Loucy (cell line): ENCODE measurements at regions not wholly inside any gene's neighbourhood (a gene's known extent, or its start where the extent isn't known, plus 50 kb on each side); places are given as distances from the start of the nearest gene placed in this dataset.

Experiments
- H2AFZ ChIP-seq: fragments of 200-600 bp; sonication (generic); 2 replicates; pipeline ENCODE4 v1.6.0; 2016; ENCODE audit warnings: antibody characterized with exemption, mild to moderate bottlenecking, low read length, moderate library complexity
- H3F3A ChIP-seq: fragments of 200-600 bp; 2 replicates; pipeline ENCODE4 v1.6.0; 2016; ENCODE audit warnings: antibody characterized with exemption, low read depth, mild to moderate bottlenecking
- H3K27me3 ChIP-seq: fragments of 200-600 bp; sonication (generic); 2 replicates; pipeline ENCODE4 v1.6.1; 2014; ENCODE audit warnings: low read length, mild to moderate bottlenecking; ENCODE audit not compliant: insufficient read depth, poor library complexity, severe bottlenecking
- H3K36me3 ChIP-seq: fragments of 200-600 bp; sonication (generic); 2 replicates; pipeline ENCODE4 v1.6.1; 2016; ENCODE audit warnings: low read length; ENCODE audit not compliant: insufficient read depth
- H3K4me1 ChIP-seq: fragments of 200-600 bp; sonication (generic); 2 replicates; pipeline ENCODE4 v1.5.1; 2014; ENCODE audit warnings: low read length, mild to moderate bottlenecking; ENCODE audit not compliant: insufficient read depth, poor library complexity, severe bottlenecking
- H3K4me2 ChIP-seq: fragments of 200-600 bp; sonication (generic); 2 replicates; pipeline ENCODE4 v1.6.0; 2014; ENCODE audit warnings: antibody characterized with exemption, low read length, low read depth, mild to moderate bottlenecking; ENCODE audit not compliant: poor library complexity, severe bottlenecking
- H3K4me3 ChIP-seq: fragments of 200-600 bp; sonication (generic); 2 replicates; pipeline ENCODE4 v1.5.1; 2014; ENCODE audit warnings: low read length, mild to moderate bottlenecking, mixed read lengths; ENCODE audit not compliant: poor library complexity, severe bottlenecking
- H3K79me2 ChIP-seq: fragments of 200-600 bp; sonication (generic); 2 replicates; pipeline ENCODE4 v1.6.1; 2014; ENCODE audit warnings: low read length; ENCODE audit not compliant: insufficient read depth
- H3K9ac ChIP-seq: fragments of 200-600 bp; sonication (generic); 2 replicates; pipeline ENCODE4 v1.6.0; 2014; ENCODE audit warnings: mild to moderate bottlenecking, low read depth, low read length, moderate library complexity; ENCODE audit not compliant: poor library complexity, severe bottlenecking
- H3K9me2 ChIP-seq: fragments of 200-600 bp; sonication (generic); replicated peaks from 2 replicates; pipeline ENCODE4 v1.6.1; 2016; ENCODE audit warnings: low read depth, low read length, mixed read lengths
- H3K9me3 ChIP-seq: fragments of 200-600 bp; sonication (generic); 2 replicates; pipeline ENCODE4 v1.6.1; 2014; ENCODE audit warnings: mild to moderate bottlenecking, antibody characterized with exemption, low read length, low read depth; ENCODE audit not compliant: insufficient read depth
- H4K20me1 ChIP-seq: fragments of 200-600 bp; sonication (generic); 2 replicates; pipeline ENCODE4 v1.6.0; 2014; ENCODE audit warnings: antibody characterized with exemption, low read length, mild to moderate bottlenecking; ENCODE audit not compliant: insufficient read depth, poor library complexity, severe bottlenecking
- EZH2phosphoT487 ChIP-seq: fragments of 200-600 bp; IDR thresholded peaks from 2 replicates; pipeline ENCODE4 v1.6.1; 2018; ENCODE audit warnings: antibody characterized with exemption, mild to moderate bottlenecking, moderate library complexity, borderline replicate concordance
- TF ChIP-seq, protein P1 (sequence below): fragments of 200-600 bp; sonication (generic); conservative IDR thresholded peaks from 2 replicates; pipeline ENCODE4 v1.5.1; 2014; ENCODE audit warnings: mild to moderate bottlenecking, antibody characterized with exemption, low read length

DNA sequence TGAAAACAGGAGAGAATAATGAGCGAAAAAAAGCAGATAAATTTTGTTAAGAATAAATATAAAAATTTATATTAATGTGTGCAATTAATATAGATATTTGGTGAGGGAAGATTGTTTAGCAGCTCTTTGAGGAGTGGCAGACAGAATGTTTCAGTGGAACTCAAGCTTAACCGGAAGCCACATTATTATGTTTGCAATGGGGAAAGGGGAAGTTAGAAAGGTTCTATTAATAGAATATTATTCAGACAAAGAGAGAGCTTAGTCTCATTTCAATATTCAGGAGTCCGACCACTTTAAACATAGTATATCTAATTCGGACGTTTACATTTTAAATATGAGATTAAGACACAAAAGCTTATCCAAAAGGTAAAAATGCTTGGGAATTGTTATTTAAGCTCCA is 81.6 kb upstream of the KHDRBS2 start:
- Histone ChIP-seq H3K79me2 (no peaks in the 10 kb centered on the region), H3K4me1 (no peaks in the 10 kb centered on the region), H3K36me3 (no peaks in the 10 kb centered on the region), H3F3A (no peaks in the 10 kb centered on the region), H3K9me3 (no peaks in the 10 kb centered on the region), H3K4me2 (no peak overlapping the region), H3K9me2 (no peaks in the 10 kb centered on the region), H2AFZ (no peak overlapping the region), H3K9ac (no peak overlapping the region), H4K20me1 (no peaks in the 10 kb centered on the region), H3K4me3 (no peak overlapping the region), H3K27me3 (no peaks in the 10 kb centered on the region)
- no peak for TF ChIP-seq EZH2phosphoT487
- TF ChIP-seq, protein P1, sequence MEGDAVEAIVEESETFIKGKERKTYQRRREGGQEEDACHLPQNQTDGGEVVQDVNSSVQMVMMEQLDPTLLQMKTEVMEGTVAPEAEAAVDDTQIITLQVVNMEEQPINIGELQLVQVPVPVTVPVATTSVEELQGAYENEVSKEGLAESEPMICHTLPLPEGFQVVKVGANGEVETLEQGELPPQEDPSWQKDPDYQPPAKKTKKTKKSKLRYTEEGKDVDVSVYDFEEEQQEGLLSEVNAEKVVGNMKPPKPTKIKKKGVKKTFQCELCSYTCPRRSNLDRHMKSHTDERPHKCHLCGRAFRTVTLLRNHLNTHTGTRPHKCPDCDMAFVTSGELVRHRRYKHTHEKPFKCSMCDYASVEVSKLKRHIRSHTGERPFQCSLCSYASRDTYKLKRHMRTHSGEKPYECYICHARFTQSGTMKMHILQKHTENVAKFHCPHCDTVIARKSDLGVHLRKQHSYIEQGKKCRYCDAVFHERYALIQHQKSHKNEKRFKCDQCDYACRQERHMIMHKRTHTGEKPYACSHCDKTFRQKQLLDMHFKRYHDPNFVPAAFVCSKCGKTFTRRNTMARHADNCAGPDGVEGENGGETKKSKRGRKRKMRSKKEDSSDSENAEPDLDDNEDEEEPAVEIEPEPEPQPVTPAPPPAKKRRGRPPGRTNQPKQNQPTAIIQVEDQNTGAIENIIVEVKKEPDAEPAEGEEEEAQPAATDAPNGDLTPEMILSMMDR = no peak

GRCh38 chr6:62362097-62362496 is 76.1 kb upstream of the KHDRBS2 start:
- H3K36me3 ChIP-seq = no peaks in the 10 kb centered on the region
- no peak overlapping the region for H3K4me3 ChIP-seq
- H2AFZ ChIP-seq = no peak overlapping the region
- no peaks in the 10 kb centered on the region for H3K79me2 ChIP-seq
- H3K9me2 ChIP-seq = no peaks in the 10 kb centered on the region
- H3K27me3 ChIP-seq = no peaks in the 10 kb centered on the region
- no peak overlapping the region for H3K4me2 ChIP-seq
- no peak overlapping the region for H3K9ac ChIP-seq
- no peaks in the 10 kb centered on the region for H3F3A ChIP-seq
- no peaks in the 10 kb centered on the region for H4K20me1 ChIP-seq
- TF ChIP-seq, protein P1 = no peak
- TF ChIP-seq EZH2phosphoT487 = no peak
- H3K9me3 ChIP-seq = no peaks in the 10 kb centered on the region
- no peaks in the 10 kb centered on the region for H3K4me1 ChIP-seq

DNA sequence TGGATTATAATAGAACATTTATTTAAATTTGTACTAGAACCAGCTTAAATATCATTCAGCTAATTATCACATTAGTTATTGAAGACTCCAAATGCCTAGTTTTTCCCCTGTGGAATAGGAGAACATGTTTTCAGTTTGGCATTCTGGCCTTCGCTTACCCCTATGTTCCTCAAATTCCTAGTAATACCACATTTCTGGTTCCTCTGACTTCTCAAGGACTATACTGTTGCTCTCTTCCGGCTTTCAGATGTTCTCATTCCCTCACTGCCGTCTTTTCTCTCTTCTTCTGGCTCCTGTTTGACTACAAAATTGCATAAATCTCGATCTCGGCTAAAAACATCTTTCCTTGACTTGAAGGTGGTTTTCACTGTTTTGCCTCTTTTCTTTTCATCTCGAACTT is 71.8 kb upstream of the KHDRBS2 start:
- Histone ChIP-seq H3K4me1 (no peaks in the 10 kb centered on the region), H3K9me3 (no peaks in the 10 kb centered on the region), H3K79me2 (no peaks in the 10 kb centered on the region), H3K4me3 (no peak overlapping the region), H3K36me3 (no peaks in the 10 kb centered on the region), H3K9me2 (no peaks in the 10 kb centered on the region), H3F3A (no peaks in the 10 kb centered on the region), H3K4me2 (no peak overlapping the region), H4K20me1 (no peaks in the 10 kb centered on the region), H3K27me3 (no peaks in the 10 kb centered on the region), H2AFZ (no peak overlapping the region), H3K9ac (no peak overlapping the region)
- TF ChIP-seq, protein P1 = no peak
